Skin of body (tissue), 1 donor: ENCODE measurements at regions not wholly inside any gene's neighbourhood (a gene's known extent, or its start where the extent isn't known, plus 50 kb on each side); places are given as distances from the start of the nearest gene placed in this dataset.
"Not testable (repeated sequence)": the region's sequence is repeated elsewhere in the genome, so short reads cannot be mapped to it uniquely, and the experiment has no call there.

Experiments
- DNase-seq: peaks from one replicate; lab custom pipeline; 2025; lab: John Stamatoyannopoulos, UW

DNA sequence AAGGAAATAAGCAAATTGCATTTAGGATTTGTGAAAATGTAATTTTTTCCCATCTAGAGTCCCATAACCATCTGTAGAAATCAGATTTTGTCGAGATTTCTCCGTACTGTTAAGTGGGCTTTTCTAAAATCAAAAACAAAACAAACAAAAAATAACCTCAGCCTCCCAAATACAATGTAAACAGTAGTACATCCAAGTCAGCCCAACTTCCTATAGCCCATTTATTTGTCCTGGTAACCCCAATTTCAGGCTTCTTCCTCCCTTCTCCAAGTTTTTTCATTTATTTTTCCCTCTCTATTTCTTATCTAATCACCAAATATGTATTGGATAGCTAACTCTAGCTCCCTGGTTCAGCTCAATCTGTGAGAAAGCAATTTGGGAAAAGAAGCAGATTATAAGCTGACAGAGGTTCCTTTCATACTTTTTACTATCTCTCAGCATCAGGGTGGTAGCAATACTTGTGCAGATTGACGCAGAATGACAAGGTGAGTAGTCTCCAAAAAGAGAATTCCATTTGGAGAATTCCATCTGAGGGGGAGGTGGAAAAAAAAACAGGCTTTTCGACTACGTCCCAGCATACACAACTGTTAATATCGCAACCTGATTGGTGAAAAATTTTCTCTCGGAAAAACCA, 132.6 kb upstream of the BTN3A2 start:
- DNase-seq, result peak; percentile 87

DNA sequence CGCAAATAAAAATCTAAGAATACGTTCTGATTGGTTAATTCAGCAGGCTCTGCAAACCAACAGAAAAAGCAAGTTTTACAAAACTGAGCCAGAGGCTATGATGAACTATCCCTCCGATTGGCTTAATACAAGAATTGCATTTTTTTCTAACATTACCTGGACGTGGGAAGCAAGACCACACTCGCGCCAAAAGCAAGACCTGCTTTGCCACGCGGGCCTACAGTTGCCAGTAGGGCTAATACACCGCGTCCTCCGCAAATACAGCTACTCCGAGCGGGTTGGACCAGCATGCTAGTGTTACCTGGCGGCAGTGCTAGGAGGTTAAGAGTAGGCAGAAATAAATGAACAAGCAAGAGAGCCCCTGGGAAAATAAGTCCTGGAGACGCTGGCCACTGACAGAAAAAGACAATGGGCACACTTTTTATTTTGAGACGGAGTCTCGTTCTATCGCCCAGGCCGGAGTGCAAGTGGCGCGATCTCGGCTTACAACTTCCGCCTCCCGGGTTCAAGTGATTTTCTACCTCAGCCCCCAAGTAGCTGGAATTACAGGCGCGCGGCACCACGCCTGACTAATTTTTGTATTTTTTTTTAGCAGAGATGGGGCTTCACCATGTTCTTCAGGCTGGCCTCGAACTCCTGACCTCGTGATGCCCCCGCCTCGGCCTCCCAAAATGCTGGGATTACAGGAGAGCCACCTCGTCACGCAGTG, 131.9 kb upstream of the BTN3A2 start:
- DNase-seq, result no peak

DNA sequence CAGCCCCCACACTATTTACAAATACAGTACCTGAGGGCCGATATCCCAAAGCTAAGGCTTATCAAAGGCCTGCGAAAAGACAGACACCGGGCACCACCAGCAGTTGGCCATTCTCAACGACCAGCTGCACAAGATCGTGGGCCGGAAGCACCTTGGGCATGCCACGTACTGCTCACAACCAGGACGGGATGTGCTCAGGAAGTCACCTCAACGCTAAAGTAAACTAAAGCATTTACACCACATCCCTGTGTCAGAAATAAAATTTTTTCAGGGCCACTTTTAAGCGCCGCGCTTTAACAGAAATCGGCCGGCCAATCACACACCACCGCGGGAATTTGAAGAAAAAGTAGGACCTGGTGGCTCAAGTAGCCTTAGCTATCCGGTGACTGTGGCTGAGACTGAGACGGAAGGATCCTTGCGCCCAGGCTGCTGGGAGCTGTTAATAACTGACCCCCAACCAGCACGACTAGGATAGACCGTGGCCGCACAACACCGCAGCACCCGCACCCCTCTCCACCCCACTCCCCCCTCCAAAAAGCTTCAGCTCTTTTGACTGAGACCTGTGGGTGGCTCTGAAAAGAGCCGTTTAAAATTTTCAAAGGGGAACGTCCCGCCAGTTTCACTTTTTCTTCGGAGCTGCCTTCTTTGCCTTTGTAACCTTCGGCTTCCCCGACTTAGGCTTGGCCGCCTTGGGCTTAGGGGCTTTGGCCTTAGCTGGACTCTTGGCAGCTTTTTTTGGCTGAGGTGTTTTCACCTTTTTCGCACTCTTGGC, 131.2 kb upstream of the BTN3A2 start:
- DNase-seq, result peak; percentile 66

DNA sequence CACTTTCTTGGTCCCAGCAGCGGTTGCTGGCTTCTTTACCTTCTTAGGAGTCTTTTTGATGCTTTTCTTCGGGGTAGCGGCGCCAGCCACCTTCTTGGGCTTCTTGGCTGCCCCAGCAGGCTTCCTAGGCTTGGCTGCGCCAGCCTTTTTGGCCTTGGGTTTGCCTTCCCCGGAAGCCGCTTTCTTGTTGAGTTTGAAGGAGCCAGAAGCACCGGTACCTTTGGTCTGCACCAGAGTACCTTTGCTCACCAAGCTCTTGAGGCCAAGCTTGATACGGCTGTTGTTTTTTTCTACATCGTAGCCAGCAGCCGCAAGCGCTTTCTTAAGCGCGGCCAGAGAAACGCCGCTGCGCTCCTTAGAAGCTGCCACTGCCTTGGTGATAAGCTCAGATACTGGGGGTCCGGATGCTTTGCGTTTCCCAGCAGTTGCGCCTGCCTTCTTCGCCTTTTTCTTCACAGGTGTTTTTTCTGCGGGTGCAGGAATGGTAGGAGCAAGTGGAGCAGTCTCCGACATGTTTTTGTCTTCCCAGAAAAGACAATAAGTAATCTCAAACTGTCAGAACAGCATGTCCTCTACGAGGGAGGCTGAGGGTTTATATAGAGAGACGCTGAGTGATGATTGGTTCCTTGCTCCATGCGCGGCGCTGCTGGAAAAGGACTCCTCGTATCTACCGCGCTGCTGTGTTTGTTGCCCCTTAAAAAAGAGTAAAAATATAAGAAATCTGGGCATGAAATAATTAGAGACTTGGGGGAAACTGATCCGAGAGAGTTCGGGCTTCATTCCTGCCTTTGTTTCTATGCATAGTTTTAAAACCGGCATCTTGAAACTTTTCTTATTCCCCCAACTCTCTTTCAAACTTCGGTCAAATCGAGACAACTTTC, 130.3 kb upstream of the BTN3A2 start:
- DNase-seq, result peak; percentile 92

DNA sequence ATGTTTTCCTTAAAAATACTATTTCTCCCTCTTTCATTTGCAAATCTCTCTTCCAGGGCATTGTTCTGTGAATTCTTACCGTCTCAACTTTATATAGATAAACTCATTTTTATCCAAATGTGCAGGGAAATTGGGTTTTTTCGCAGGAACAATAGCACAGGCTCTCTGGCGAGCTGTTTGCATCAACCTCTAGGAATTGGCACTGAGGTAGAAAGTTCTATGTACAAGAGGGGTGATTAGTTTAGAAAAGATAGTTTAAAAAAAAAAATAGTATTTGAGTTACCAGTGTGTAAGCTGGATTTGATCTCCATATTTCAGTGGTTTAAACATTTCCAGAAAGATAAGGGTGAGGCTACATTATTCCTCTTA, 129.7 kb upstream of the BTN3A2 start:
- peak; percentile 65 for DNase-seq

DNA sequence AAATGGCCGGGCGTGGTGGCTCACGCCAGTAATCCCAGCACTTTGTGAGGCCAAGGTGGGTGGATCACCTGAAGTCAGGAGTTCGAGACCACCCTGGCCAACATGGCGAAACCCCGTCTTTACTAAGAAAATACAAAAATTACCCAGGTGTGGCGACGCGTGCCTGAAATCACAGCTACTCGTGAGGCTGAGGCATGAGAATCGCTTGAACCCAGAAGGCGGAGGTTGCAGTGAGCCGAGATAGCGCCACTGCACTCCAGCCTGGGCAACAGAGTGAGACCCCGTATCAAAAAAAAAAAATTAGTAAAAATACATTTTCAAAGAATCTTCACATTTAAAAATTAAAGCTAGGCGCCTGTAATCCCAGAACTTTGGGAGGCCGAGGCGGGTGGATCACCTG, 125.6 kb upstream of the BTN3A2 start:
- DNase-seq, result not testable (repeated sequence)

DNA sequence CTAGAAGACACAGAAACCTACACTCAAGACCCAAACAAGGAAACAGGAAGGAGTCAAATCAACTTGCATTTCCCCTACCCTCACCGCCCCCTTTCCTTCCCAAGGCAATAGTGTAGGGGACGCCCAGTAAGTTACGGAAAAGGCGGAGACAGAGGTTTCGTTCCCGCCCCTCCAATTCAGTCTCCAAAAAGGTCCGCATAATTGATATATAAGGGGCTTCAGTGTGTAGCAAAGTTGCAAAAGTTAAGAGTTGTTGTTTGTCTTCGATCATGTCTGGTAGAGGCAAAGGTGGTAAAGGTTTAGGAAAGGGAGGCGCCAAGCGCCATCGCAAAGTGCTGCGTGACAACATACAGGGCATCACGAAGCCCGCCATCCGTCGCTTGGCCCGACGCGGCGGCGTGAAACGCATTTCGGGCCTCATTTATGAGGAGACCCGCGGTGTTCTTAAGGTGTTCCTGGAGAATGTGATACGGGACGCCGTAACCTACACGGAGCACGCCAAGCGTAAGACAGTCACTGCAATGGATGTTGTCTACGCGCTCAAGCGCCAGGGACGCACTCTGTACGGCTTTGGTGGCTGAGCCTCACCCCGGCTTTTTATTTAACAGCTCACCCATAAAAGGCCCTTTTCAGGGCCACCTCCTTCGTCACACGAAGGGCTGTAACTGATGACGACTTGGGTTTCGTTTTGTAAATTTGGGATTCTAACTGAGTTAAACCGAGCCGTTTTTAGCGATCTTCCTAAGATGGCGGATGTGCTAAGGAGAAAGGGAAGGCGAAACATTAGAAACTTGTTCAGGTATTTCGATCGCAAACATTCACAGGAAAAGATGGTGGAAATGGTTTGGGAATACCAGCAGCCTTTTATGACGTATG, 124.6 kb upstream of the BTN3A2 start:
- peak; percentile 98 for DNase-seq

DNA sequence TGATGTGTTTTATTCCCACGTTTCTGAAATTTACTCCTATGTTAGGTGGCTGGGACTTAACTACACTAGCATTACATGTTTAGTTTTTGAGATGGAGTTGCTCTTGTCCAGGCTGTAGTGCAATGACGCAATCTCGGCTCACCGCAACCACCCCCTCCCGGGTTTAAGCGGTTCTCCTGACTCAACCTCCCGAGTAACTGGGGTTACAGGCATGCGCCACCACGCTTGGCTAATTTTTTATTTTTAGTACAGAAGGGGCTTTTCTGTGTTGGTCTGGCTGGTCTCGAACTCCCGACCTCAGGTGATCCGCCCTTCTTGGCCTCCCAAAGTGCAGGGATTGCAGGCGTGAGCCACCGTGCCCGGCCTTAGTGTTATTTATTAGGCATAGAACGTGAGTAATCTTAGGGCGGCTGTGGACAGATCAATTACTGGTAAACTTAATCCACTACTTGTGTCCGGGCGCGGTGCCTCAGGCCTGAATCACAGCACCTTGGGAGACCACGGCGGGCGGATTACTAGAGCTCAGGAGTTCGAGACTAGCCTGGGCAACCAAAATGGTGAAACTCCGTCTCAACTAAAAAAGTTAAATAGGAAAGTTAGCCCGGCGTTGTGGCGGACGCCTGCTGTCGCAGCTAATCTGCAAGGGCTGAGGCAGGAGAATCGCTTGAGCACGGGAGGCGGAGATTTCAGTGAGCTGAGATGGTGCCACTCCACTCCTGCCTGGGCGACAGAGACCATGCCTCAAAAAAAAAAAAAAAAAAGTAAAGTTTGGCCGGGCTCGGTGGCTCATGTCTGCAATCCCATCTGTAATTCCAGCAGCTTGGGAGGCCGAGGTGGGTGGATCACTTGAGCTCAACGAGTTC, 123.7 kb upstream of the BTN3A2 start:
- DNase-seq, result no peak

DNA sequence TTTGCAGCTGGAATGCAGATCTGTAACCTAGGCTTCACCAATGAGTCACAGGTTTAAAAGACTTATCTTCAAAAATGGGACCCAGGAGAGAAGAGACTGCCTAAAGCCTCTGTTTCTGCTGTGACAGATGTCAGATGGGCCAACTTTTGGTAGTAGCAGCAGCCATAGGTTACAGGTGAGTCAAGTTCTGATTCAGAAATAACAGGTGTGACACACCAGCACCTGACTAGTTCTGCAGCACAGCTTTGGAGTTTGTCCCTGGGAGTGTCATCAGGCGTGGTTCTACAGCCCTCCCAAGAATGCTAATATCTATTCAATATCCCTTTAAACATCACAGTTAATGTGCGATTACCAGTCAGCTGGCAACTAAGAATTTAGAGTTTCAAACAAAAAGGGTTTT, 121.9 kb upstream of the BTN3A2 start:
- DNase-seq, result no peak

DNA sequence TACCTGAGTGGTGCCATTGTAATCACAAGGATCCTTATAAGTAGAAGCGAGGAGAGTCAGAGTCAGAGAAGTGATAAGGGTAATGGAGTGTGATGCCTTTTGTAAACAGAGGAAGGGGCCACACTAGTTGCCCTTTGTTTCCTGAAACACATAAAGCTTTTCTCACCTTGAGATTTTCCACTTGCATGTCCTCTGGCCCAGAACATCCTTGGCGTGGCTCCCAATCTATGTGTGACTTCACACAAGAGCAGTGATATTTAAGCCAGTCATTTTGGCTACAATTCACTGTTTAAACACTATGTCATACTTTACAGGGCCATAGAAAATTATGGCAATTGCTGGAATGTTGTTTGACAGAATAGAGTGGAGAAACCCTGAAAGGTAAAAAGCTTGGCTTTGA, 121.2 kb upstream of the BTN3A2 start:
- DNase-seq, result no peak

DNA sequence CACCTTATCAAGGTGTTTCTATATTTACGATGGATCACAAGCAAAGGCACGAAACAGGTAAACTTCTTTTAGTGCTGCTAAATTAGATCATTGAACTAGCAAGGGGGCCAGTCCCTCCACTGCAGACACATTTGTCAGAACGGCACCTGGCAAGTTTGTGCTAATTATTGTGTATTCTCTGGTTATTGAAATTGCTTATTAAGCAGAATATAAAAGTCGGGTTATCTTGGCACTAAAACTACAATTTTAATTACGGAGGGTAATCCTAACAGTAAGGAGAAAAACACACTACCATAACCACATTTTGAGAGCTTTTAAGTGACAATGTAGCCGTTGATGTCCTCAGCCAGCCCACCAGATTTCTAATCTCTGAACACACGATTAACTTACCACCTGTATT, 118.9 kb upstream of the BTN3A2 start:
- DNase-seq, result no peak

DNA sequence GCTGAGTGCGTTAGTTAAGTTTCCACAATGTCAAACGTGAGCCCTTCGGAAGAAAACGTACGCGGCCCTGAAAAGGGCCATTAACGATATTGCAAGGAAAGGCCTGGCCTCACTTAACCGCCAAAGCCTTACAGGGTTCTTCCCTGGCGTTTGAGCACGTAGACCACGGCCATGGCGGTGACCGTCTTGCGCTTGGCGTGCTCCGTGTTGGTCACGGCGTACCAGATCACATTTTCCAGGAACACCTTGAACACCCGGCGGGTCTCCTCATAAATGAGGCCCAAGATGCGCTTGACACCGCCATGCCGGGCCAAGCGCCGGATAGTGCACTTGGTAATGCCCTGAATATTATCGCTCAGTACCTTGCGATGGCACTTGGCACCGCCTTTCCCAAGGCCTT, 118.4 kb upstream of the BTN3A2 start:
- DNase-seq, result no peak

DNA sequence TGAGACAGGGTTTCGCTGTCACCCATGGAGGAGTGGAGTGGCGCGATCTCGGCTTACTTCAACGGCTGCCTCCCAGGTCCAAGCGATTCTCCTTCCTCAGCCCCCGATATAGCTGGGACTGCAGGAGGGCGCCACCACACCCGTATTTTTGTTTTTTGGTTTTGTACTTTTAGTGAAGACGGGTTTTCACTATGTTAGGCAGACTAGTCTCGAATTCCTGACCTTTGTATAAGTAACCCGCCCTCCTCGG, 115.4 kb upstream of the BTN3A2 start:
- peak; percentile 58 for DNase-seq

DNA sequence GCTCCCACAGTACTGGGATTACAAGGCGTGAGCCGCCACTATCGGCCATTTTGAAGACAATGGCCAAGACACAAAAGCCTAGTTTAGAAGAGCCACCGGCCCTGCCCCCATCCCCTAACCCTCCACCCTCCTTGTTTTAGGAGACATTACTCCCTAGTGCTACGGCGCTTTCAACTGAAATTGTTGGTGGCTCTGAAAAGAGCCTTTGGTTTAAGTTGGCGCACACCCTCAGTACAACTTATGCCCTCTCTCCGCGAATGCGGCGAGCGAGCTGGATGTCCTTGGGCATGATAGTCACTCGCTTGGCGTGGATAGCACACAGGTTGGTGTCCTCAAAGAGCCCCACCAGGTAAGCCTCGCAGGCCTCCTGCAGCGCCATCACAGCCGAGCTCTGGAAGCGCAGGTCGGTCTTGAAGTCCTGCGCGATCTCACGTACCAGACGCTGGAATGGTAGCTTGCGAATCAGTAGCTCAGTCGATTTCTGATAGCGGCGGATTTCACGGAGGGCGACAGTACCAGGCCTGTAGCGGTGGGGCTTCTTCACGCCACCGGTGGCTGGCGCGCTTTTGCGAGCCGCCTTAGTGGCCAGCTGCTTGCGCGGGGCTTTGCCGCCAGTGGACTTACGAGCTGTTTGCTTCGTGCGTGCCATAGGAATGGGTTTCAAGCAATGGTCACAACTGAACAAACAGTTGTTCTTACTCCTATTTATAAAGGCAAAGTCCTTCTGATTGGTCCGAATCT, 114.9 kb upstream of the BTN3A2 start:
- DNase-seq, result peak; percentile 55

DNA sequence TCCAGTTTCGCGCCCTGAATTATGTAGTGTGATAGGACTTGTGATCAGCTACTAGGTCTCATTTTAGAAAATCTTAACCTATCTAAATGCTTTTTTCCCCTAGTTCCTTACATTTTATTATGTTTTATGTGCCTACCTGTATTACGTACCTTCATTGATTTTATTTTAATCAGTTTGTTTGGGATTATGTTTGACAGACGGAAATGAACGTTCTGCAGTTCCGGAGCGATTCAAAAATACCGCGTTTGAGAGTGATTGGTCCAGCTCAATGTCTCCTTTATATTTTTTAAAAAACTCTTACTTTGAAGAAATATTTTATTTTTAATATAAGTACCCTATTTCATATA, 114.3 kb upstream of the BTN3A2 start:
- peak; percentile 70 for DNase-seq

DNA sequence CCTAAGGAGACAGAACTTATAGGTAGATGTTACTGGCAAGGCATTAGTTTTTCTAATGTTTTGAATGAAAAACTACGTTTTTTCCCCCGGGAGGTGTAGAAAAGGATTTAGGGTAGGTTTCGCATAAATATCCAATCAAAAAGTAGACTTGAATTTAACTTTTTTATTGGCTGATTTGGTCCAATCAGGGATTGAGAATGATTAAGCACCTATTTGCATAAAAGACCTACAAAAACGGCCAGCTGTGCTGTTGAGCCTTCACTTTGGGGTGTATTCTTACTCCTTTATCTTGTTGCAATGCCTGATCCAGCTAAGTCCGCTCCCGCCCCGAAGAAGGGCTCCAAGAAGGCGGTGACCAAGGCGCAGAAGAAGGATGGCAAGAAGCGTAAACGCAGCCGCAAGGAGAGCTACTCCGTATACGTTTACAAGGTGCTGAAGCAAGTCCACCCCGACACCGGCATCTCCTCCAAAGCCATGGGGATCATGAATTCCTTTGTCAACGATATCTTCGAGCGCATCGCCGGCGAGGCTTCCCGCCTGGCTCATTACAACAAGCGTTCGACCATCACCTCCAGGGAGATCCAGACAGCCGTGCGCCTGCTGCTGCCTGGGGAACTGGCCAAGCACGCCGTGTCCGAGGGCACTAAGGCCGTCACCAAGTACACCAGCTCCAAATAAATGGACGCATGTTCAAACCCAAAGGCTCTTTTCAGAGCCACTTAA, 113.5 kb upstream of the BTN3A2 start:
- peak; percentile 91 for DNase-seq

DNA sequence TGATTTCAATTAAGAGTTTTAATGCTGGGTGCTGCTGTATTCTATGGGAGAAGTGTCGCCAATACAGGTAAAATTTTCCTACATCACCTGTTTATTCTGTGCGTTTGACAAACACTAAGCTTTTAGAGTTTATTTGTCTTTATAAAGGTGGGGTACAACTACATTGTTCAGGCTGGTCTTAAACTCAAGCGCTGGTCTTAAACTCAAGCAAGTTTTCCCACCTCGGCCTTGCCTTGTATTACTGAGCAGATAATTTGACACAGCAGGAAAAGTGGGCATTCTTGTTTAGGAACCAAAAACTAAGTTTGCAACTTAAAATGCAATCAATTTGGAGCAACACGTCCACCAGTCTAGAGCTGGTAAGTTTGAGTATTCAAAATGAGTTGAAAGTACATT, 112.9 kb upstream of the BTN3A2 start:
- no peak for DNase-seq

DNA sequence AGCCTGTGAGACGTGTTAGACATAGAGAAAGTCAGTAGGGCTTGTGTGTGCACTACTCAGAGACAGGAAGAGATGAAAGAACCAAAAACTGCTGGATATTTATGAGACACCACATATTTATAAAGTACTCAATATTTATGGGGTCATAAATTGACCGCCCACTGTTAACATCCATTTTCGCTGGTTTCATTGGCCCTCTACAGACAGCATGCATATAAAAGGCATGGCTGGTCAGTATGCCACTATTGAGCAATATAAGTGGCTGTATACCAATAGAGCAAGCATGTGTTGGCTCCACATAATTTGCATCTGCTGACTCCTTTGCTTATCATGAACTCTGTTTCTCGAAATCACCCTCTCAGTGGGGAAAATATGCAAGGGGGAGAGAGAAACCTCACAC, 110.3 kb upstream of the BTN3A2 start:
- no peak for DNase-seq

DNA sequence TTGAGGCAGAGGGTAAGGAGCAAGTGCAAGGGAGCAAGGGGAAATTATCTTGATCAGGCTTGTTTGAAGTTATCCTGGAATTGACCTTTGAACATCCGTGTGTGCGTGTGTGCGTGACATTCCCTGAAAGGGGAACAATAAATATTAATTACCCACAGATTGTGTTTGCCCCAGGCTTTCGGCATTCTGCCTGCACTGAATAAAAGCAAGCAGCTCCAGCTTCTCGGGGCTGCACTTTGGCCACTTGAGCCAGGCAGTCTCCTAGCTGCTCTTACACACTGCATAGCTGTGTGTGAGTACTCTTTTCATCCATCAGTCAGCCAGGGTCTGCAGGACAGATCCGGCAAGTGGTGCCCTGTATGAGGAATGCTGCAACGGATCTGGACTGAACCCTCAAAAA, 107.7 kb upstream of the BTN3A2 start:
- no peak for DNase-seq
